Breast epithelium (tissue), 4 donors: ENCODE measurements at regions not wholly inside any gene's neighbourhood (a gene's known extent, or its start where the extent isn't known, plus 50 kb on each side); places are given as distances from the start of the nearest gene placed in this dataset.
"Not testable (repeated sequence)": the region's sequence is repeated elsewhere in the genome, so short reads cannot be mapped to it uniquely, and the experiment has no call there.

ENCODE experiments used
- DNase-seq, 2 donors: peaks; one replicate each; pipeline ENCODE4 v3.0.0-alpha.2; 2019; ENCODE audit warnings: low spot score in 2 of 2
- H3K27ac ChIP-seq, 2 donors: fragments of 200-600 bp; sonication (generic) in 1 of 2; one replicate each; pipeline ENCODE4 v1.5.1; 2016 to 2019; ENCODE audit warnings: mild to moderate bottlenecking in 1 of 2
- H3K27me3 ChIP-seq, 2 donors: fragments of 200-600 bp; sonication (generic) in 1 of 2; one replicate each; pipeline versions ENCODE4 v1.5.1 to v1.6.0; 2017 to 2019; ENCODE audit warnings: control low read depth in 1 of 2, mild to moderate bottlenecking in 1 of 2
- H3K36me3 ChIP-seq: fragments of 200-600 bp; one replicate; pipeline ENCODE4 v1.5.1; 2019
- H3K4me1 ChIP-seq, 2 donors: fragments of 200-600 bp; sonication (generic); one replicate each; pipeline ENCODE4 v1.5.1; 2016 to 2019; ENCODE audit warnings: control low read depth in 1 of 2
- H3K4me3 ChIP-seq, 3 donors: fragments of 200-600 bp; sonication (generic); 1 replicate in 2 of 3; 2 replicates in 1 of 3; pipeline ENCODE4 v1.5.1; 2016 to 2019; ENCODE audit warnings: mild to moderate bottlenecking in 3 of 3, moderate library complexity in 2 of 3
- H3K9me3 ChIP-seq, 2 donors: fragments of 200-600 bp; sonication (generic) in 1 of 2; one replicate each; pipeline ENCODE4 v1.5.1; 2016 to 2019; ENCODE audit warnings: control low read depth in 1 of 2
- POLR2A ChIP-seq: fragments of 450-650 bp; IDR thresholded peaks from one replicate; pipeline ENCODE4 v1.6.1; 2016; ENCODE audit warnings: antibody characterized with exemption, mild to moderate bottlenecking, moderate library complexity
- POLR2AphosphoS5 ChIP-seq, 3 donors: sonication (generic); formaldehyde crosslinking; IDR thresholded peaks; one replicate each; pipeline ENCODE4 v1.6.1; 2017; ENCODE audit warnings: antibody characterized with exemption in 3 of 3
- intact Hi-C: fragments of 100-400 bp; cut with DNase I; formaldehyde crosslinking; loops from one replicate; pipeline ENCODE4 v1.15.1; 2023; ENCODE audit warnings: low total_unique reads
- TF ChIP-seq, protein P1 (sequence below), 3 donors: fragments of 450-650 bp; IDR thresholded peaks; one replicate each; pipeline ENCODE4 v1.5.1; 2016 to 2017; ENCODE audit warnings: antibody characterized with exemption in 3 of 3, mild to moderate bottlenecking in 3 of 3, moderate library complexity in 3 of 3

DNA sequence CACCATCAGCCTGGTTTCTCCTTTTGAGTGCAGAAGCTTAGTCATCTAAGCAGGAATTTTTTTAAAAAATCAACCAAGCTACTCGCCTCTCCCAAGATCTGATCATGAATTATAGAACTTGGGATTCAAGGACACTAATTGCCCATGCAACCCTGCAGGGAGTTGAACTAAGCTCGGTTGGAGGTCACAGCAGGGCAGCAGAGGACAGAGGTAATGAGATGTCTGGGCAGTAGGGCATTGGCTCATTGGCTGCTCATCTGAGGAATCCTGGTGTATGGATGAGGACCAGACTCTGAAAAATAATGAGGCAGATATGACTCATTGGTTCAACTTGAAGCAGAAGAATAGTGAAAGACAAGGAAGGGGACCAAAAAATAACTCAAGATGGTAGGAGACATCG is 111.8 kb upstream of the TLE1 start:
- intact Hi-C loops, result no loop called here
- Histone ChIP-seq H3K9me3 (no peaks in the 10 kb centered on the region), H3K4me3 (no peak overlapping the region), H3K36me3 (no peaks in the 10 kb centered on the region), H3K27me3 (no peaks in the 10 kb centered on the region), H3K27ac (no peak overlapping the region), H3K4me1 (no peaks in the 10 kb centered on the region)
- no peak for DNase-seq
- TF ChIP-seq, protein P1, sequence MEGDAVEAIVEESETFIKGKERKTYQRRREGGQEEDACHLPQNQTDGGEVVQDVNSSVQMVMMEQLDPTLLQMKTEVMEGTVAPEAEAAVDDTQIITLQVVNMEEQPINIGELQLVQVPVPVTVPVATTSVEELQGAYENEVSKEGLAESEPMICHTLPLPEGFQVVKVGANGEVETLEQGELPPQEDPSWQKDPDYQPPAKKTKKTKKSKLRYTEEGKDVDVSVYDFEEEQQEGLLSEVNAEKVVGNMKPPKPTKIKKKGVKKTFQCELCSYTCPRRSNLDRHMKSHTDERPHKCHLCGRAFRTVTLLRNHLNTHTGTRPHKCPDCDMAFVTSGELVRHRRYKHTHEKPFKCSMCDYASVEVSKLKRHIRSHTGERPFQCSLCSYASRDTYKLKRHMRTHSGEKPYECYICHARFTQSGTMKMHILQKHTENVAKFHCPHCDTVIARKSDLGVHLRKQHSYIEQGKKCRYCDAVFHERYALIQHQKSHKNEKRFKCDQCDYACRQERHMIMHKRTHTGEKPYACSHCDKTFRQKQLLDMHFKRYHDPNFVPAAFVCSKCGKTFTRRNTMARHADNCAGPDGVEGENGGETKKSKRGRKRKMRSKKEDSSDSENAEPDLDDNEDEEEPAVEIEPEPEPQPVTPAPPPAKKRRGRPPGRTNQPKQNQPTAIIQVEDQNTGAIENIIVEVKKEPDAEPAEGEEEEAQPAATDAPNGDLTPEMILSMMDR (IDR thresholded peaks at IDR 0.05), result no peak
- TF ChIP-seq POLR2AphosphoS5 (IDR thresholded peaks at IDR 0.05) (no peak), POLR2A (no peak)

DNA sequence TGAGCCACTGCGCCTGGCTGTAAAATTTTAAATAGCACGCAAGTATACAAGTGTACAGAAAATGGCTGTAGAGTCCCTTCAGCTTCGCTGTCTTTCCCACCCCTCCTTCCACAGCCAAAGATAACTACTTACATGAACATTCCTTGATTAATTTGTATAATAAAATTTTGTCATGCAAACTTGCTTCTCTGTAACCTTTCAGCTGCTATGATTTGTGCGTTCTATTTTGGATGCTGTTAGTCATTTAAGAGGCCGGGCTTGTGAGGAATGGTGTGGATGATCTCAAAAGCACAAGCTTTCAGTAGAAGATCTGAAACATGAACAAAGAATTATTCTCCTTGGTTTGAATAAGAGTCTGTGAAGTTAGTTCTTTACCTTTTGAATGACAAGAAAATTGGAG is 115.0 kb upstream of the TLE1 start:
- TF ChIP-seq POLR2AphosphoS5 (IDR thresholded peaks at IDR 0.05) (no peak), POLR2A (no peak)
- TF ChIP-seq, protein P1 (IDR thresholded peaks at IDR 0.05), result no peak
- Histone ChIP-seq H3K27me3 (no peaks in the 10 kb centered on the region), H3K9me3 (no peaks in the 10 kb centered on the region), H3K4me1 (no peaks in the 10 kb centered on the region), H3K4me3 (no peak overlapping the region), H3K27ac (no peak overlapping the region), H3K36me3 (no peaks in the 10 kb centered on the region)
- DNase-seq, result no peak
- intact Hi-C loops, result no loop called here

DNA sequence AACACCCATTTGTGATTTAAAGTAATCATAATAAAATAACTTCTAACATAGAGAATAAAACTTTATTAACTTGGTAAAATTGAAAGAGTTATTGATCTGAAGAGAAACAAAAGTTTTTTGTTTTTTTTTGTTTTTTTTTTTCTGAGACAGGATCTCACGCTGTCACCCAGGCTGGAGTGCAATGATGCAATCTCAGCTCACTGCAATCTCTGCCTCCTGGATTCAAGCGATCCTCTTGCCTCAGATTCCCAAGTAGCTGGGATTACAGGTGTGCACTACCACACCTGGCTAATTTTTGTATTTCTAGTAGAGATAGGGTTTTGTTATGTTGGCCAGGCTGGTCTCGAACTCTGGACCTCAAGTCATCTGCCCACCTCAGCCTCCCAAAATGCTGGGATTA is 116.5 kb upstream of the SPATA31D4 start:
- H3K4me3 ChIP-seq, H3K27ac ChIP-seq, H3K4me1 ChIP-seq, H3K9me3 ChIP-seq, intact Hi-C loops, H3K36me3 ChIP-seq, DNase-seq, H3K27me3 ChIP-seq: not testable (repeated sequence)

DNA sequence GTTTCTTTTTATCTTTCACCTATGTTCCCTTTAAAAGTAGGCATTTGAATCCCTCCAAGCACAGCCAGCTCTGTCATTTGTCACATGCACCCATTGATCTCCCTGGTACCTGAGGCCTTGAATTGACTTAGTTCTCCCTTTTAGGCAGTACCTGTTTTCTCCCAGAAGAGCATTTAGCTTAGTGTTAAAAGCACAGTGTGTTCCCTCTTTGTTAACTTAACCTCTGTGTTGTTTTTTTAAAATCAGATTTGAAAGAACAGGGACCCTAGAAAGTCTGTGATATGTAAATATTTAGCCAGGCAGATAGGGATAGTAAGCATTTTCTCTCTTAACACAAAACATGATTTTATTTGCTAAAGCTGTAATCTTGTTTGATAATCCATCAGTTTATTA is 113.8 kb upstream of the SPATA31D4 start:
- DNase-seq, result no peak
- intact Hi-C loops, result no loop called here
- peaks cover 0 to 6% of the 10 kb centered on the region in 2 donors for H3K4me1 ChIP-seq
- H3K27ac ChIP-seq, result peak overlapping the region in 1 of 2 donors; percentile 54
- H3K27me3 ChIP-seq, result no peaks in the 10 kb centered on the region
- no peaks in the 10 kb centered on the region for H3K9me3 ChIP-seq
- TF ChIP-seq POLR2AphosphoS5 (IDR thresholded peaks at IDR 0.05), result no peak
- TF ChIP-seq POLR2A, result no peak
- no peak overlapping the region for H3K4me3 ChIP-seq
- H3K36me3 ChIP-seq, result no peaks in the 10 kb centered on the region

DNA sequence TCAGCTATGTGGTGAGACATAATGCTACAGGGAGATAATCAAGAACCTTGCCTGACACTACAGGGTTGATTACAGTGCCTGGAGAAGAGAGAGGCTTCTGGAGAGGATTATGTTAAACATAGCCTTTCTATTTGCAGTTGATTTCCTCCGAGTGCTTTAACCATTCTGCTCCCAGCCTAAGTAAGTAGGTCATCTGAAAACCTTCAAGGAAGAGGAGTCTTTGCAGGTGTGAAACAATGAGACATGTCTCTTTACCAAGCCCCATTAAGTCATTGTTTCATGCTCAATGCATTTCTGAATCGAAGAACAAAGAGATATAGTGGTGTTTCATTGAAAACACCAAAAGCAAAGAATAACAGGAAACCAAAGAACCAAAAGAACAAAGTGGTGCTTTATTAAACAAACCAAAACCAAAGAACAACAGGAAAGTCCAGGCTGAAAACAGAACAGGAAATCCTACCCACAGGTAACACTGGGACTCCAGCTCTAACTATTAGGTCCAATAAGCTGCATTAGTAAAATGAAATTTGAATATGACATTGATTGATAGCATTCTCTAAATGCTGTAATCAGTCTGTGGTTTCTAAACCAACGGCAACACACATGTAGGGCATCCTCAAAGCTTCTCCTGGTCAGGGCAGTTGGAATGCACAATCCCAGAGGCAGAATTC is 113.3 kb upstream of the SPATA31D4 start:
- Histone ChIP-seq H3K27me3 (no peaks in the 10 kb centered on the region), H3K9me3 (no peaks in the 10 kb centered on the region), H3K4me3 (no peak overlapping the region), H3K4me1 (peaks cover 0 to 6% of the 10 kb centered on the region in 2 donors), H3K27ac (peak overlapping the region in 1 of 2 donors; percentile 54), H3K36me3 (no peaks in the 10 kb centered on the region)
- TF ChIP-seq, protein P1 (IDR thresholded peaks at IDR 0.05), result no peak
- no peak for TF ChIP-seq POLR2A
- no peak for TF ChIP-seq POLR2AphosphoS5 (IDR thresholded peaks at IDR 0.05)
- DNase-seq, result no peak
- intact Hi-C loops, result no loop called here

DNA sequence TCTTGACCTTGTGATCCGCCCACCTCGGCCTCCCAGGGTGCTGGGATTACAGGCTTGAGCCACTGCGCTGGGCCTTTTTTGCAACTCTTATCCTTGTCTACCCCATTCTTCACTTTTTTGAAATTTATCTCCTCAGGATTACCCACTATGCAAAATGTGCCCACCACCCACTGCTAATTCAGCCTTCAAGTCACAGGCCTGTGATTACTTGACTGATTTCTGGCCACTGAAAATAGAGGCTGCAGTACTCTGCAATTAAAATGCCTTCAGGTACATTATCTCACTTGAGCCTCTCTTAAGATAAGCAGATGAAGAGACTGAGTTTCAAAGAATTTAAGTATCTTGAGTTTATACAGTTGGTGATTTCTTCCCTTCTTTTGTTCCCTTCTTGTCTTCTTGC is 112.4 kb upstream of the SPATA31D4 start:
- DNase-seq, result no peak
- Histone ChIP-seq H3K4me3 (no peak overlapping the region), H3K4me1 (peaks cover 0 to 6% of the 10 kb centered on the region in 2 donors), H3K9me3 (no peaks in the 10 kb centered on the region), H3K27ac (no peak overlapping the region), H3K27me3 (no peaks in the 10 kb centered on the region), H3K36me3 (no peaks in the 10 kb centered on the region)
- intact Hi-C loops, result no loop called here
- TF ChIP-seq POLR2AphosphoS5 (IDR thresholded peaks at IDR 0.05), result no peak
- TF ChIP-seq, protein P1 (IDR thresholded peaks at IDR 0.05), result no peak
- TF ChIP-seq POLR2A, result no peak
